GM12865 (cell line): ENCODE measurements at regions not wholly inside any gene's neighbourhood (a gene's known extent, or its start where the extent isn't known, plus 50 kb on each side); places are given as distances from the start of the nearest gene placed in this dataset.

Source experiments
- DNase-seq: peaks from one replicate; pipeline ENCODE4 v3.0.0; 2010; ENCODE audit warnings: low read depth
- H3K4me3 ChIP-seq: 2 replicates; pipeline ENCODE4 v1.5.1; 2011; ENCODE audit warnings: mild to moderate bottlenecking, low read depth, low read length, control low read depth
- TF ChIP-seq, protein P1 (sequence below): IDR thresholded peaks from 2 replicates; pipeline ENCODE4 v1.5.1; 2011; ENCODE audit warnings: low read length, control low read depth, low read depth, inconsistent platforms; ENCODE audit not compliant: insufficient read depth; ENCODE audit errors: missing control alignments

DNA sequence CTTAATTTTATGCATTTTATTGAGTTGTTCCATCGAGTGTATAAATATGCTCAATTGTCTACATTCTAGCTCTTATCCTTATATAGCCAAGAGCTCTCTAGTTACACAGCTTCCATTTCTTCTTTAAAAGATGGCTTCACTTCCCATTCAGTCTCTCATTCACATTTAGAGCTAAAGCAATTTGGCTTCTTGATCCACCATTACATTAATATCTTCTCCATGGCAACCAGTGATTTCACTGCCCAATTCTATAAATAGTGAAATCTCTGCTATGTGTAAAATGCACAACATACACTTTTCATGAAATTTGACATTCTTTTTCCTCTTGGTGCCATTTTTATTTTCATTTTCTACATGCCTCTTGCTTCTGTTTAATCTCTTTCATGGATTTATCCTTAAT is 696.9 kb upstream of the ATXN8OS start:
- DNase-seq = no peak
- no peak overlapping the region for H3K4me3 ChIP-seq
- TF ChIP-seq, protein P1, sequence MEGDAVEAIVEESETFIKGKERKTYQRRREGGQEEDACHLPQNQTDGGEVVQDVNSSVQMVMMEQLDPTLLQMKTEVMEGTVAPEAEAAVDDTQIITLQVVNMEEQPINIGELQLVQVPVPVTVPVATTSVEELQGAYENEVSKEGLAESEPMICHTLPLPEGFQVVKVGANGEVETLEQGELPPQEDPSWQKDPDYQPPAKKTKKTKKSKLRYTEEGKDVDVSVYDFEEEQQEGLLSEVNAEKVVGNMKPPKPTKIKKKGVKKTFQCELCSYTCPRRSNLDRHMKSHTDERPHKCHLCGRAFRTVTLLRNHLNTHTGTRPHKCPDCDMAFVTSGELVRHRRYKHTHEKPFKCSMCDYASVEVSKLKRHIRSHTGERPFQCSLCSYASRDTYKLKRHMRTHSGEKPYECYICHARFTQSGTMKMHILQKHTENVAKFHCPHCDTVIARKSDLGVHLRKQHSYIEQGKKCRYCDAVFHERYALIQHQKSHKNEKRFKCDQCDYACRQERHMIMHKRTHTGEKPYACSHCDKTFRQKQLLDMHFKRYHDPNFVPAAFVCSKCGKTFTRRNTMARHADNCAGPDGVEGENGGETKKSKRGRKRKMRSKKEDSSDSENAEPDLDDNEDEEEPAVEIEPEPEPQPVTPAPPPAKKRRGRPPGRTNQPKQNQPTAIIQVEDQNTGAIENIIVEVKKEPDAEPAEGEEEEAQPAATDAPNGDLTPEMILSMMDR = no peak

DNA sequence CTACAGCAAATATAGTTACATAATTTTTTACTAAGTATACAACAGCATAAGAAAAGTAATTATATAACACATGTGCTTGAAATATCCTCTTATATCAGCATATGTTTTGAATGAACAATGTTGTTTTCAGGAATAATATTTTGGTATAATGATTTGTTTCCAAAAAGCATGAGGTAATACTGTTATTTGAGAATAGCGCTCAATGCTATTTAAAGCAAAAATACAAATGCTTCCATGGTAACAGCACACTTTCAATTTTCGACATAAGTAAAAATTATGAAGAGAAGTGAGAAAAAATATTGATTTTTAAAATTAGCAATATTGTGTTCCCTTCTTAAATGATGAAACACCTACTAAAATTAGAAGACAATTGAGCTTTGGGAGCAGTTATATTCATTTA is 715.9 kb upstream of the ATXN8OS start:
- TF ChIP-seq, protein P1 = no peak
- no peak for DNase-seq
- H3K4me3 ChIP-seq = no peak overlapping the region

DNA sequence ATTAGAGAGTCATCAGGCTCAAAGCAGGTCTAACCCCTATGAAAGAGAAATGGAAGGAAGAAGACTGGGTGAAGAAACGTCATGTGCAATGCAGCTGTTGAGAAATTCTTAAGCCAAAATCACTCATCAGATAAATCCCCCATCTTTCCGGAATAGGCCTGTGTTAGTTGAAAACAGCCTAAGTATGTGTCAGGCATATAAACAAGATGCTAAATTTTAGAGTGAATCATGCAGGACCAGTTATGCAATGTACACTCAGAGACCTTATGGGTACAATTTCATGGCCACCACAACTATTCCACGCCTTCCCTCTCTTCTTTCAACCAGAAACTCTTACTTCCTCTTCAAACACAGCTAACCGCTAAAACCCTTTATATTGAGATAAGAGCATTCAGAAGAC is 717.7 kb upstream of the ATXN8OS start:
- no peak overlapping the region for H3K4me3 ChIP-seq
- DNase-seq = no peak
- TF ChIP-seq, protein P1 = no peak

DNA sequence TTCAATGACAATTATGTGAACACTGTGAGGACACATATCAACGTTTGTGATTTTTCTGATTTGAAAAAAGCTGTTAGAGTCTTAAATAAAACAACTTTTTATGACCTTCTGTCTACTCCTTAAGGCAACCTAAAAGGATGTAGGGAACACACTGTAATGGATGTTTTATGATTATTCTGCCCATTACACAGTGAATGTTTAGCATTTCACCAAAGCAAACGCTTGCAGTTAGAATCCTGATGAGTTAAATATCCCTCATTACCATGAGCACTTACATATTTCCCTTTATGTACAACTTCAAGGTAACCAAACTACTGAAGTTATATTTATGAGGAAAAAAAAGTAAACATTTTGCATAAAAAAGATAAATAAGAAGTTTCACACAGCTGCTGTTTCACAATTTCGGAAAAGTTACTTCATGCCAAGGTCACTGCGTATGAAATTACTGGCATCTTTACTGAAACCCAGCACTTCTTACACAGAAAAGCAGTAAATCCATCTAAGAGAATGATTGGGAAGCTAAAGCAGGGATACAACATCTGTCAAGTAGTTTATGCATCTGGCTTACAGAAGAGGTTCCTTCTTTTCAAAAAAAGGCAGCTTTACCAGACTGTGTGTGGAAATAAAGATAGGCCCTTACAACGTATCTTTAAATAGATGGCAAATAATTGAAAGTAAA is 733.7 kb upstream of the ATXN8OS start:
- TF ChIP-seq, protein P1 = no peak
- DNase-seq = no peak
- H3K4me3 ChIP-seq = no peak overlapping the region

DNA sequence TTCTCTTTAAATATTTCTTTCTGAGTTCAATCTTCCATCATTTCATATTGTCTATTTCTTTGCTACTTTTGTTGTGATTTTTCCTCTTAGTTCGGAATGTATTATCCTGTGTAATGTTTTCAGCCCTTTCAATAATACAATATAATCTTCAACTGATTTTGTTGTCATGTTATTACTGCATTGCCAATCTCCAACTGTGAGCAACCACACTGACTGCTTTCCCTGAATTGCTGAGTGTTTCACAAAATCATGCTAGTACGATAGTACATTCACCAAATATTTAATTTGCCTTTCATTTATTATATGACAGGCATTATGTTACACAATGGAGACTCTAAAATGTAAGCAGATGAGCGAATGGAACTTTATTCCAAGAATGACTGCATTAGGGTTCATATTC is 744.3 kb upstream of the ATXN8OS start:
- TF ChIP-seq, protein P1 = no peak
- no peak overlapping the region for H3K4me3 ChIP-seq
- DNase-seq = no peak

DNA sequence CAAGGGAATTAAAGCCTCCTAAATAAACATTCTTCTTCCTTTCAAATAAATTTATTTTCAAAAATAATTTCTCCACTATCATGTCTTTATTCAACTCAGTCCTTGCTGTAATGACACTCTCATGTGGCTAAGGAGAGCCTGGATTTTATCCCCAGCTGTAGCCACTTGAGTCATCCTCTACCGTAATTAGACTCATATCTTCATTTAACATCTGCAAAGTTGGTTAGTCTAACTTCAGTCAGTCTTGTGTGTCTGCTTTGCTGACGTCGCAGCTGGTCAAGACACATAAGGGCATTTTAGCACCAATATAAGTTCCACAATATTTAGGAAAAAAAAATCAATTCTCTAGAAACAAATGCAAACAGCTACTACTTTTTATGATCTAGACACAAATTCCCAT is 776.4 kb upstream of the ATXN8OS start:
- TF ChIP-seq, protein P1 = no peak
- no peak overlapping the region for H3K4me3 ChIP-seq
- DNase-seq = no peak

DNA sequence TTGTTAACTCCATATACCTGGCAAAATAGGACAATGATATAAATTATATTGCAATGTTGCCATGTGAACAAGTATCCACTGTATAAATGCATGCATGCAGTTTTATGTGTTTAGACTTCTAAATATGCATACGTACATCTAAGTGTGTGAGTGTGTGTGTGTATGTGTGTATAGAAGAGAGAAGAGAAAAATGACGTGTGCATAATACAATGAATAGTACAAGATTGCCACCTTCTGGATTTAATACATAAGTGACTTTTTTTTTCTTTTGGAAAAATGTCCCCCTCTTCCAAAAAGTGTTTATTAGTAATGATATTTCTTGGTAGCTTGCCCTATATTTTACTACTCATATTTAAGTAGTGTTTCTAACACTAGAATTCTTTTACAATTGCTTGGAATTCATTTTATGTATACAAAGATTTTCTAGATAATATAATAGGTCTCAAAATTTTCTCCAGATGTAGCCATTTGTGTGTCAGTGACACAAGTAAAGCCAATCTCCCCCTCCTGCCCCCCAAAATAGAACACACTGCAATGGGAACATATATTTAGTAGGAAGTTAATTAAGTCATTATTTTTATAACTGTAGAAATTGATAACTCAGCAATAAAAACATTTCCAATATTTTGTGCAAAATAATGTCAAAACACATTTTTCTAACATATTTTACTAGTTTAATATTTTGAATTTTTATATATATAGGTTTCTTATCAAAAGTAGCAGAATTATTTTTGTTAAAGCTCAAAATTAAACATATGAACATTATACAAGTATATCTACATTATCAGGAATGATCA is 783.3 kb upstream of the ATXN8OS start:
- no peak overlapping the region for H3K4me3 ChIP-seq
- TF ChIP-seq, protein P1 = no peak
- DNase-seq = peak; percentile 14
